ENCODE measurements at regions not wholly inside any gene's neighbourhood (a gene's known extent, or its start where the extent isn't known, plus 50 kb on each side); places are given as distances from the start of the nearest gene placed in this dataset.

GRCh38 chr7:156067156-156067555, 254.9 kb upstream of the SHH start:
- no TSS peak for BruUV-seq (replicated peaks)
- Histone ChIP-seq H3K27me3 (ENCODE audit: control insufficient read depth, insufficient read depth, low read length) (no peaks in the 10 kb centered on the region), H4K20me1 (ENCODE audit: insufficient read depth, low read length) (no peaks in the 10 kb centered on the region), H4K5ac (ENCODE audit: low read depth, low read length) (no peak overlapping the region), H3K23ac (ENCODE audit: low read depth, low read length) (no peak overlapping the region), H4K8ac (ENCODE audit: low read depth in 2 of 2, low read length in 2 of 2) (no peak overlapping the region), H3K14ac (replicated peaks; ENCODE audit: low read depth, low read length) (no peak overlapping the region), H3K27ac (ENCODE audit: insufficient read depth, low read length) (no peak overlapping the region), H2AK5ac (ENCODE audit: low read depth, low read length) (no peak overlapping the region), H3K4me2 (ENCODE audit: low read depth, low read length) (no peak overlapping the region), H4K91ac (ENCODE audit: insufficient read depth, low read depth, low read length) (no peak overlapping the region), H3K9me1 (ENCODE audit: insufficient read depth, low read length) (no peaks in the 10 kb centered on the region), H3K18ac (ENCODE audit: low read depth, low read length) (no peak overlapping the region), H2BK5ac (ENCODE audit: low read depth, low read length, poor library complexity, severe bottlenecking) (no peak overlapping the region), H2BK15ac (ENCODE audit: low read depth, low read length) (no peak overlapping the region), H3K79me1 (ENCODE audit: low read depth in 1 of 2, low read length in 2 of 2) (no peaks in the 10 kb centered on the region), H3K9me3 (ENCODE audit: control insufficient read depth, insufficient read depth, low read length) (peaks cover 35% of the 10 kb centered on the region), H3K4me3 (ENCODE audit: insufficient read depth, low read depth, low read length) (no peak overlapping the region), H2BK120ac (ENCODE audit: low read depth, low read length) (no peak overlapping the region), H2AFZ (replicated peaks; ENCODE audit: low read length, poor library complexity) (no peak overlapping the region), H3K4me1 (ENCODE audit: control insufficient read depth, insufficient read depth, low read length) (no peaks in the 10 kb centered on the region), H2BK20ac (ENCODE audit: low read depth, low read length) (no peak overlapping the region), H3K4ac (ENCODE audit: low read depth, low read length) (no peak overlapping the region), H2AK9ac (replicated peaks; ENCODE audit: low read depth, low read length, poor library complexity) (no peak overlapping the region), H3K36me3 (ENCODE audit: control insufficient read depth, insufficient read depth, low read length) (no peaks in the 10 kb centered on the region), H3K56ac (ENCODE audit: extremely low read depth, insufficient read depth, low read length) (no peak overlapping the region), H3K9ac (ENCODE audit: low read depth, low read length) (no peak overlapping the region)
- TF ChIP-seq CTCF (conservative IDR thresholded peaks at IDR 0.05; ENCODE audit: low read depth, low read length), result no peak
- TF ChIP-seq MXI1 (IDR thresholded peaks at IDR 0.05; ENCODE audit: borderline replicate concordance, low read depth, low read length), result no peak
- TF ChIP-seq RAD21 (IDR thresholded peaks at IDR 0.05; ENCODE audit: low read length), result no peak
- TF ChIP-seq CEBPB (IDR thresholded peaks at IDR 0.05; ENCODE audit: low read depth, low read length), result no peak
- no peak for TF ChIP-seq POLR2A (IDR thresholded peaks at IDR 0.05; ENCODE audit: low read depth, low read length)
- TF ChIP-seq RFX5 (IDR thresholded peaks at IDR 0.05; ENCODE audit: low read depth, low read length), result no peak
- TF ChIP-seq ELK1 (IDR thresholded peaks at IDR 0.05; ENCODE audit: borderline replicate concordance, low read depth, low read length), result no peak
- TF ChIP-seq BHLHE40 (IDR thresholded peaks at IDR 0.05; ENCODE audit: low read depth, low read length), result no peak
- no peak for TF ChIP-seq RCOR1 (IDR thresholded peaks at IDR 0.05; ENCODE audit: insufficient replicate concordance, low read length)
- no peak for TF ChIP-seq CHD1 (IDR thresholded peaks at IDR 0.05; ENCODE audit: low read depth, low read length)
- no peak for TF ChIP-seq MAZ (IDR thresholded peaks at IDR 0.05; ENCODE audit: borderline replicate concordance, low read depth, low read length)
- TF ChIP-seq SMC3 (IDR thresholded peaks at IDR 0.05; ENCODE audit: low read depth, low read length), result no peak
- TF ChIP-seq USF2 (IDR thresholded peaks at IDR 0.05; ENCODE audit: low read depth, low read length), result no peak
- TF ChIP-seq NFE2L2 (IDR thresholded peaks at IDR 0.05; ENCODE audit: low read depth, low read length), result no peak
- TF ChIP-seq MAFK (IDR thresholded peaks at IDR 0.05; ENCODE audit: low read depth, low read length), result no peak
- TF ChIP-seq FOS (IDR thresholded peaks at IDR 0.05; ENCODE audit: low read depth, low read length), result no peak
- DNase-seq (no peak), ATAC-seq (ENCODE audit: low read depth) (no peak)
- dilution Hi-C loops (cut with HindIII; ENCODE audit: low sequenced_read_pairs, unreplicated experiment), result no loop called here
- in situ Hi-C loops (cut with MboI; ENCODE audit: low sequenced_read_pairs), result no loop called here
- POLR2A ChIA-PET (ENCODE audit: unreplicated experiment), result no interaction called here
- CTCF ChIA-PET, result no interaction called here
- intact Hi-C loops (cut with micrococcal nuclease), result no loop called here
- WGBS, 2 experiments (ENCODE audit: extremely low coverage in 2 of 2, insufficient read length in 1 of 2), result 59% methylated on average over 9 of the region's 10 CpGs; no CpG with 5 or more reads in 1 of the 2 experiments
